Transverse colon (tissue), 4 donors: ENCODE measurements at regions not wholly inside any gene's neighbourhood (a gene's known extent, or its start where the extent isn't known, plus 50 kb on each side); places are given as distances from the start of the nearest gene placed in this dataset.

Experiments
- EP300 ChIP-seq: sonication (generic); formaldehyde crosslinking; IDR thresholded peaks from one replicate; pipeline ENCODE4 v1.6.1; 2017; ENCODE audit warnings: antibody characterized with exemption, low read depth
- POLR2AphosphoS5 ChIP-seq, 3 donors: sonication (generic); formaldehyde crosslinking; IDR thresholded peaks; one replicate each; pipeline ENCODE4 v1.6.1; 2016; ENCODE audit warnings: antibody characterized with exemption in 3 of 3
- TF ChIP-seq, protein P1 (sequence below), 5 experiments: fragments of 200-600 bp in 3 of 5; fragments of 450-650 bp in 2 of 5; sonication (generic) in 3 of 5; IDR thresholded peaks; 1 replicate in 2 of 5; 2 replicates in 3 of 5; pipeline ENCODE4 v1.5.1; 2016 to 2017; ENCODE audit warnings: antibody characterized with exemption in 5 of 5, inconsistent platforms in 3 of 5, mild to moderate bottlenecking in 2 of 5, moderate library complexity in 1 of 5

- TF ChIP-seq, protein P1, sequence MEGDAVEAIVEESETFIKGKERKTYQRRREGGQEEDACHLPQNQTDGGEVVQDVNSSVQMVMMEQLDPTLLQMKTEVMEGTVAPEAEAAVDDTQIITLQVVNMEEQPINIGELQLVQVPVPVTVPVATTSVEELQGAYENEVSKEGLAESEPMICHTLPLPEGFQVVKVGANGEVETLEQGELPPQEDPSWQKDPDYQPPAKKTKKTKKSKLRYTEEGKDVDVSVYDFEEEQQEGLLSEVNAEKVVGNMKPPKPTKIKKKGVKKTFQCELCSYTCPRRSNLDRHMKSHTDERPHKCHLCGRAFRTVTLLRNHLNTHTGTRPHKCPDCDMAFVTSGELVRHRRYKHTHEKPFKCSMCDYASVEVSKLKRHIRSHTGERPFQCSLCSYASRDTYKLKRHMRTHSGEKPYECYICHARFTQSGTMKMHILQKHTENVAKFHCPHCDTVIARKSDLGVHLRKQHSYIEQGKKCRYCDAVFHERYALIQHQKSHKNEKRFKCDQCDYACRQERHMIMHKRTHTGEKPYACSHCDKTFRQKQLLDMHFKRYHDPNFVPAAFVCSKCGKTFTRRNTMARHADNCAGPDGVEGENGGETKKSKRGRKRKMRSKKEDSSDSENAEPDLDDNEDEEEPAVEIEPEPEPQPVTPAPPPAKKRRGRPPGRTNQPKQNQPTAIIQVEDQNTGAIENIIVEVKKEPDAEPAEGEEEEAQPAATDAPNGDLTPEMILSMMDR (IDR thresholded peaks at IDR 0.05): no peak
- TF ChIP-seq EP300 (no peak), POLR2AphosphoS5 (IDR thresholded peaks at IDR 0.05) (no peak)
Observed at GRCh38 chr10:111956841-111957240, 226.7 kb downstream of the GPAM start.
